GM12878 (cell line): ENCODE measurements at regions not wholly inside any gene's neighbourhood (a gene's known extent, or its start where the extent isn't known, plus 50 kb on each side); places are given as distances from the start of the nearest gene placed in this dataset.

Experiments used
- CHD1 ChIP-seq: IDR thresholded peaks from 2 replicates; pipeline ENCODE4 v1.6.1; 2012; ENCODE audit warnings: low read depth, low read length, improper control_type of control experiment
- DPF2 ChIP-seq: fragments of 450-650 bp; IDR thresholded peaks from 2 replicates; pipeline ENCODE4 v1.6.1; 2017; ENCODE audit warnings: mild to moderate bottlenecking
- EZH2 ChIP-seq: IDR thresholded peaks from 2 replicates; pipeline ENCODE4 v1.6.1; 2012; ENCODE audit warnings: low read depth, mild to moderate bottlenecking, control low read depth, inconsistent platforms, low read length, borderline replicate concordance; ENCODE audit not compliant: control insufficient read depth
- JUND ChIP-seq: IDR thresholded peaks from 2 replicates; pipeline ENCODE4 v1.6.1; 2012; ENCODE audit warnings: low read depth, mild to moderate bottlenecking, low read length, improper control_type of control experiment, moderate library complexity
- POLR2A ChIP-seq: IDR thresholded peaks from 2 replicates; pipeline ENCODE4 v1.6.1; 2011; ENCODE audit warnings: low read depth, mild to moderate bottlenecking, low read length
- RCOR1 ChIP-seq: conservative IDR thresholded peaks from 2 replicates; pipeline ENCODE4 v1.6.1; 2012; ENCODE audit warnings: low read depth, low read length, improper control_type of control experiment
- ZZZ3 ChIP-seq: IDR thresholded peaks from 2 replicates; pipeline ENCODE4 v1.6.1; 2011; ENCODE audit warnings: low read depth; ENCODE audit not compliant: control insufficient read depth, insufficient read length
- TF ChIP-seq, protein P1 (sequence below), 3 experiments: IDR thresholded peaks in 2 of 3; conservative IDR thresholded peaks in 1 of 3; 2 replicates each; pipeline ENCODE4 v1.5.1; 2011; ENCODE audit warnings: low read depth in 3 of 3, low read length in 3 of 3, mild to moderate bottlenecking in 3 of 3, control low read depth in 2 of 3, moderate library complexity in 2 of 3, inconsistent platforms in 1 of 3, mixed read lengths in 1 of 3; ENCODE audit not compliant: control insufficient read depth in 2 of 3, insufficient read depth in 1 of 3; ENCODE audit errors: extremely low read depth in 1 of 3

DNA sequence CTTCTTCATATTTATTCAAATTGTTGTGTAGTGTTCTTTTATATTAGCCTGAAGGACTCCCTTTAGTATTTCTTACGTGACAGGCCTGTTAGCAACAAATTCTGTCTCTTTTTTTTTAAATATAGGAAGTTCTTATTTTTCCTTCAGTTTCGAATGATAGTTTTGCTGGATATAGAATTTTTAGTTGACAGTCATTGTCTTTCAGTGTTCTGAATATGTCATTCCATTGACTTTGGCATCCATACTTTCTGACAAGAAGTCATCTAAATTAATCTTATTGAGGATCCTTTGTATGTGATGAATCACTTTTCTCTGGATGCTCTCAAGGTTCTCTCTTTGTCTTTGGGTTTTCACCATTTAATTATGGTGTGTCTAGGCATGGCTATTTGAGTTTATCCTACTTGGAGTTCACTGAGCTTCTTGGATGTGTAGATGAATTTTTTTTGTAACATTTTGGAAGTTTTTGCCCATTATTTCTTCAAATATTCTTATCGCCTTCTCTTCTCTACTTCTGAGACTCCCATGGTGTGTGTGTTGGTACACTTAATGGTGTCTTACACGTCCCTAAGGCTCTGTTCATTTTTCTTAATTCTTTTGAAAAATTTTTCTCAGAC, 82.5 kb upstream of the GTSF1L start:
- TF ChIP-seq EZH2 (no peak), JUND (no peak), POLR2A (no peak), CHD1 (no peak), ZZZ3 (no peak), RCOR1 (no peak), DPF2 (no peak)
- TF ChIP-seq, protein P1, sequence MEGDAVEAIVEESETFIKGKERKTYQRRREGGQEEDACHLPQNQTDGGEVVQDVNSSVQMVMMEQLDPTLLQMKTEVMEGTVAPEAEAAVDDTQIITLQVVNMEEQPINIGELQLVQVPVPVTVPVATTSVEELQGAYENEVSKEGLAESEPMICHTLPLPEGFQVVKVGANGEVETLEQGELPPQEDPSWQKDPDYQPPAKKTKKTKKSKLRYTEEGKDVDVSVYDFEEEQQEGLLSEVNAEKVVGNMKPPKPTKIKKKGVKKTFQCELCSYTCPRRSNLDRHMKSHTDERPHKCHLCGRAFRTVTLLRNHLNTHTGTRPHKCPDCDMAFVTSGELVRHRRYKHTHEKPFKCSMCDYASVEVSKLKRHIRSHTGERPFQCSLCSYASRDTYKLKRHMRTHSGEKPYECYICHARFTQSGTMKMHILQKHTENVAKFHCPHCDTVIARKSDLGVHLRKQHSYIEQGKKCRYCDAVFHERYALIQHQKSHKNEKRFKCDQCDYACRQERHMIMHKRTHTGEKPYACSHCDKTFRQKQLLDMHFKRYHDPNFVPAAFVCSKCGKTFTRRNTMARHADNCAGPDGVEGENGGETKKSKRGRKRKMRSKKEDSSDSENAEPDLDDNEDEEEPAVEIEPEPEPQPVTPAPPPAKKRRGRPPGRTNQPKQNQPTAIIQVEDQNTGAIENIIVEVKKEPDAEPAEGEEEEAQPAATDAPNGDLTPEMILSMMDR (IDR thresholded peaks at IDR 0.05 in 2 of 3, conservative IDR thresholded peaks at IDR 0.05 in 1 of 3; ENCODE audit: control insufficient read depth in 2 of 3, extremely low read depth in 1 of 3, insufficient read depth in 1 of 3, low read depth in 3 of 3, low read length in 3 of 3): no peak
